RWPE1 (cell line): ENCODE measurements at regions not wholly inside any gene's neighbourhood (a gene's known extent, or its start where the extent isn't known, plus 50 kb on each side); places are given as distances from the start of the nearest gene placed in this dataset.

Source experiments
- CTCF ChIA-PET: fragments of 350-600 bp; sonication (Branson Sonifier 250); formaldehyde crosslinking; extraction: SDS; loops from one replicate; lab custom pipeline; 2021; lab: Yijun Ruan, JAX
- POLR2A ChIA-PET: fragments of 400-600 bp; formaldehyde crosslinking; extraction: SDS; loops from one replicate; lab custom pipeline; 2020; ENCODE audit warnings: antibody characterized with exemption; ENCODE audit not compliant: low non-redundant PET; lab: Yijun Ruan, JAX
- DNase-seq: peaks from one replicate; pipeline ENCODE4 v3.0.0; 2012; ENCODE audit warnings: low spot score
- H3K27ac ChIP-seq: fragments of 450-650 bp; 2 replicates; pipeline ENCODE4 v1.5.1; 2017
- CTCF ChIP-seq: fragments of 450-650 bp; conservative IDR thresholded peaks from 2 replicates; pipeline ENCODE4 v1.5.1; 2017; ENCODE audit warnings: low read depth, mild to moderate bottlenecking

- DNase-seq, result no peak
- ChIA-PET CTCF (interaction anchor here (0.5 to 1.0 kb wide), 6 partner anchors 9 to 444 kb away, joined by 3 to 4 read pairs (median 3); no protein-coding TSS in a partner anchor), POLR2A (no interaction called here)
- no peak overlapping the region for H3K27ac ChIP-seq
- TF ChIP-seq CTCF, result peak; percentile 31
Observed at GRCh38 chr7:155371884-155372781, 74.5 kb downstream of the INSIG1 start.

- TF ChIP-seq CTCF, result no peak
Observed at GRCh38 chr7:155372782-155373358, 75.2 kb downstream of the INSIG1 start.

GRCh38 chr7:155373359-155374273, 75.9 kb downstream of the INSIG1 start:
- no peak for DNase-seq
- POLR2A ChIA-PET, result no interaction called here
- CTCF ChIA-PET, result interaction anchor here (0.6 to 0.7 kb wide), 4 partner anchors 14 to 373 kb away, joined by 3 to 4 read pairs (median 3); no protein-coding TSS in a partner anchor
- no peak for TF ChIP-seq CTCF
- H3K27ac ChIP-seq, result no peak overlapping the region

More at GRCh38 chr7:155372782-155373358, 75.2 kb downstream of the INSIG1 start:
- ChIA-PET POLR2A (no interaction called here), CTCF (interaction anchor here (0.5 to 1.0 kb wide), 6 partner anchors 9 to 445 kb away, joined by 3 to 4 read pairs (median 3); no protein-coding TSS in a partner anchor)
- DNase-seq, result no peak
- no peak overlapping the region for H3K27ac ChIP-seq

GRCh38 chr7:155374276-155375252, 76.9 kb downstream of the INSIG1 start:
- no peak overlapping the region for H3K27ac ChIP-seq
- no peak for TF ChIP-seq CTCF
- POLR2A ChIA-PET, result no interaction called here
- DNase-seq, result no peak
- CTCF ChIA-PET, result interaction anchor here (0.6 kb wide), 1 partner anchor 101 kb away, joined by 3 read pairs; no protein-coding TSS in a partner anchor

- TF ChIP-seq CTCF, result no peak
- DNase-seq, result no peak
- H3K27ac ChIP-seq, result no peak overlapping the region
- ChIA-PET POLR2A (no interaction called here), CTCF (no interaction called here)
Observed at GRCh38 chr7:155375337-155376277, 77.9 kb downstream of the INSIG1 start.
